K562 (cell line): ENCODE measurements at regions not wholly inside any gene's neighbourhood (a gene's known extent, or its start where the extent isn't known, plus 50 kb on each side); places are given as distances from the start of the nearest gene placed in this dataset.

Source experiments
- CTCF ChIP-seq, 3 experiments: IDR thresholded peaks in 2 of 3; conservative IDR thresholded peaks in 1 of 3; 2 replicates each; pipeline ENCODE4 v1.5.1; 2011 to 2012; ENCODE audit warnings: low read length in 3 of 3, mild to moderate bottlenecking in 3 of 3, control low read depth in 2 of 3, improper control_type of control experiment in 1 of 3, inconsistent platforms in 1 of 3, low read depth in 1 of 3, mixed read lengths in 1 of 3, moderate library complexity in 1 of 3; ENCODE audit not compliant: insufficient read depth in 2 of 3
- E2F6 ChIP-seq, 2 experiments: IDR thresholded peaks; 2 replicates each; pipeline ENCODE4 v1.6.1; 2011; ENCODE audit warnings: borderline replicate concordance in 1 of 2, control low read depth in 1 of 2, low read depth in 1 of 2, low read length in 1 of 2, mild to moderate bottlenecking in 1 of 2, mixed read lengths in 1 of 2, moderate library complexity in 1 of 2; ENCODE audit not compliant: insufficient read depth in 1 of 2, insufficient read length in 1 of 2, poor library complexity in 1 of 2, severe bottlenecking in 1 of 2; ENCODE audit errors: extremely low read depth in 1 of 2
- HCFC1 ChIP-seq: IDR thresholded peaks from 2 replicates; pipeline ENCODE4 v1.6.1; 2012; ENCODE audit warnings: low read depth, low read length, improper control_type of control experiment
- HDAC2 ChIP-seq: fragments of 450-650 bp; IDR thresholded peaks from 2 replicates; pipeline ENCODE4 v1.6.1; 2016; ENCODE audit warnings: mild to moderate bottlenecking
- HNRNPK ChIP-seq: fragments of 200-400 bp; formaldehyde crosslinking; IDR thresholded peaks from one replicate; pipeline ENCODE4 v1.6.1; 2018; ENCODE audit warnings: mild to moderate bottlenecking, low read depth, low read length; ENCODE audit not compliant: poor library complexity, severe bottlenecking
- KLF16 ChIP-seq: IDR thresholded peaks from 2 replicates; pipeline ENCODE4 v1.6.1; 2016; ENCODE audit warnings: antibody characterized with exemption
- MBD2 ChIP-seq: sonication (generic); IDR thresholded peaks from 2 replicates; pipeline ENCODE4 v1.6.1; 2016; ENCODE audit warnings: low read depth, borderline replicate concordance
- MEF2A ChIP-seq: IDR thresholded peaks from 2 replicates; pipeline ENCODE4 v1.6.1; 2011; ENCODE audit warnings: low read depth, mild to moderate bottlenecking, low read length, moderate library complexity; ENCODE audit not compliant: control insufficient read depth
- ZNF175 ChIP-seq: fragments of 200-800 bp; sonication (Bioruptor generic); IDR thresholded peaks from 2 replicates; pipeline ENCODE4 v1.6.1; 2016; ENCODE audit warnings: low read depth, mild to moderate bottlenecking, missing genetic modification characterization, missing compliant biosample characterization
- ZNF3 ChIP-seq: fragments of 250-450 bp; sonication (Bioruptor Pico); IDR thresholded peaks from 2 replicates; pipeline ENCODE4 v1.5.0; 2021; ENCODE audit warnings: mild to moderate bottlenecking, moderate library complexity
- ZNF311 ChIP-seq: fragments of 250-450 bp; sonication (Bioruptor Pico); IDR thresholded peaks from 2 replicates; pipeline ENCODE4 v1.4.0; 2020; ENCODE audit warnings: mild to moderate bottlenecking, moderate library complexity
- ZNF551 ChIP-seq: fragments of 250-450 bp; sonication (Bioruptor Pico); IDR thresholded peaks from 2 replicates; pipeline ENCODE4 v1.5.0; 2021; ENCODE audit warnings: mild to moderate bottlenecking, moderate library complexity
- ZNF561 ChIP-seq: fragments of 450-650 bp; formaldehyde crosslinking; conservative IDR thresholded peaks from 2 replicates; pipeline ENCODE4 v1.4.0; 2020; ENCODE audit warnings: mild to moderate bottlenecking, moderate library complexity
- TF ChIP-seq, protein P1 (sequence below): fragments of 450-650 bp; IDR thresholded peaks from 2 replicates; pipeline ENCODE4 v1.6.1; 2014; ENCODE audit warnings: low read depth, mild to moderate bottlenecking, moderate library complexity, borderline replicate concordance

GRCh38 chr20:62537649-62538292 lies 62.0 kb upstream of the GATA5 start (continued):
- TF ChIP-seq ZNF551 (CRISPR knock-in tag) (no peak), KLF16 (no peak), MBD2 (no peak), HCFC1 (no peak), ZNF175 (CRISPR knock-in tag) (no peak), MEF2A (no peak), ZNF3 (CRISPR knock-in tag) (no peak), HDAC2 (no peak), HNRNPK (no peak), ZNF561 (no peak), ZNF311 (CRISPR knock-in tag) (no peak), E2F6 (IDR thresholded peaks at IDR 0.05; ENCODE audit: borderline replicate concordance in 1 of 2, extremely low read depth in 1 of 2, insufficient read depth in 1 of 2, insufficient read length in 1 of 2, low read depth in 1 of 2, low read length in 1 of 2, poor library complexity in 1 of 2, severe bottlenecking in 1 of 2) (peak; percentile 77 to 80), CTCF (IDR thresholded peaks at IDR 0.05 in 2 of 3, conservative IDR thresholded peaks at IDR 0.05 in 1 of 3; ENCODE audit: insufficient read depth in 2 of 3, low read depth in 1 of 3, low read length in 3 of 3) (peak in 1 of 3 experiments; percentile 42; a peak in 2 of 6 replicates)
- TF ChIP-seq, protein P1, sequence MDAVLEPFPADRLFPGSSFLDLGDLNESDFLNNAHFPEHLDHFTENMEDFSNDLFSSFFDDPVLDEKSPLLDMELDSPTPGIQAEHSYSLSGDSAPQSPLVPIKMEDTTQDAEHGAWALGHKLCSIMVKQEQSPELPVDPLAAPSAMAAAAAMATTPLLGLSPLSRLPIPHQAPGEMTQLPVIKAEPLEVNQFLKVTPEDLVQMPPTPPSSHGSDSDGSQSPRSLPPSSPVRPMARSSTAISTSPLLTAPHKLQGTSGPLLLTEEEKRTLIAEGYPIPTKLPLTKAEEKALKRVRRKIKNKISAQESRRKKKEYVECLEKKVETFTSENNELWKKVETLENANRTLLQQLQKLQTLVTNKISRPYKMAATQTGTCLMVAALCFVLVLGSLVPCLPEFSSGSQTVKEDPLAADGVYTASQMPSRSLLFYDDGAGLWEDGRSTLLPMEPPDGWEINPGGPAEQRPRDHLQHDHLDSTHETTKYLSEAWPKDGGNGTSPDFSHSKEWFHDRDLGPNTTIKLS: no peak
